Skeletal muscle tissue (tissue), 3 donors: ENCODE measurements at regions not wholly inside any gene's neighbourhood (a gene's known extent, or its start where the extent isn't known, plus 50 kb on each side); places are given as distances from the start of the nearest gene placed in this dataset.
"Not testable (repeated sequence)": the region's sequence is repeated elsewhere in the genome, so short reads cannot be mapped to it uniquely, and the experiment has no call there.

Source experiments
- H3K27ac ChIP-seq: one replicate; pipeline ENCODE4 v1.7.0; 2013; ENCODE audit warnings: mild to moderate bottlenecking, low read depth, low read length, inconsistent platforms
- H3K27me3 ChIP-seq, 3 donors: one replicate each; pipeline ENCODE4 v1.7.0; 2013; ENCODE audit warnings: low read length in 3 of 3; ENCODE audit not compliant: control insufficient read depth in 3 of 3, insufficient read depth in 3 of 3
- H3K36me3 ChIP-seq, 3 donors: one replicate each; pipeline ENCODE4 v1.7.0; 2013; ENCODE audit warnings: low read length in 3 of 3; ENCODE audit not compliant: control insufficient read depth in 3 of 3, insufficient read depth in 3 of 3
- H3K4me1 ChIP-seq, 3 donors: one replicate each; pipeline ENCODE4 v1.7.0; 2013; ENCODE audit warnings: low read length in 3 of 3, mild to moderate bottlenecking in 3 of 3; ENCODE audit not compliant: control insufficient read depth in 3 of 3, insufficient read depth in 3 of 3
- H3K4me3 ChIP-seq, 3 donors: one replicate each; pipeline ENCODE4 v1.7.0; 2013; ENCODE audit warnings: low read length in 3 of 3
- H3K9ac ChIP-seq, 3 donors: one replicate each; pipeline ENCODE4 v1.7.0; 2013; ENCODE audit warnings: low read length in 3 of 3, mild to moderate bottlenecking in 3 of 3, moderate library complexity in 2 of 3, low read depth in 1 of 3
- H3K9me3 ChIP-seq, 3 donors: one replicate each; pipeline ENCODE4 v1.7.0; 2013; ENCODE audit warnings: low read length in 3 of 3; ENCODE audit not compliant: control insufficient read depth in 3 of 3
- donor health status: Osteomylitis.

DNA sequence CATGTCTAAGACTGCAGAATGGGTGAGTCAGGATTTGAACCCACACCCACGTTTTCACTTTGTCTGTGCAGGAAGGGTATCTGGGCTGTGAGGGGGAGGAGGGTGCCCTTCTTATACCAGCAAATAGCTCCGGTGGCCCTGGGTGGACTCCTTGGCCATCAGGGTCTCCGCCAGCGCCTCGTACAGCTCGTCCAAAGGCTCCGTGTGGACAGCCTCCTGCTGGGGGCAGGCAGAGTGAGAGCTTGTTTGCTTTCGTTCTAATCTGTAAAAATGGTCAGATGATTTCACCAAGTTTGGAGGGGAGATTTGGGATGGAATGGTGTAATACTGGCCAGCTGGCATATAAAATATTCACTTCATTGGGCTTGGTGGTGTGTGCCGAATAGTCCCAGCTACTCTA is 111.7 kb upstream of the CCZ1B start:
- H3K4me3 ChIP-seq, H3K9me3 ChIP-seq: not testable (repeated sequence)

DNA sequence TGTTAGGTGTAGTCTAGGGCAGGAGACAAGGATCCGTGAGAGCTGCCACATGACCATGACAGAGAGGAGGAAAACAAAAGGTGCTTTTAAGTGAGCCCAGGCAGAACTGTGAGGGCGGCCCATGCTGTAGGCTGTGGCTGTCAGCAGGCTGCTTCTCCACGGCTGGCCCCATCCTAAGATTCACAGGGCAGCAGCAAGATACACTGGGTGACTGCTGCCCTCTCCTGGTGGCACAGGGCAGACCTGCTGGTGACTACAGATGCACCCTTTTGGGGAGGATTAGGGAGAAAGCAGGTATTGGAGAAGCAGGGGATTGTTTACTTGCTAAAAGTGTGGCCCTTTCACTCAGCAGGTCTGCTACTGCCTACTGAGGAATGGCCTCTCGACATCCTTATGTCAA is 112.2 kb upstream of the CCZ1B start:
- not testable (repeated sequence) for H3K27me3 ChIP-seq

More for the DNA sequence above, 111.7 kb upstream of the CCZ1B start:
- H3K4me1 ChIP-seq, H3K27me3 ChIP-seq, H3K27ac ChIP-seq, H3K36me3 ChIP-seq, H3K9ac ChIP-seq: not testable (repeated sequence)

GRCh38 chr7:6939126-6939525 is 113.1 kb upstream of the CCZ1B start:
- H3K36me3 ChIP-seq, H3K27ac ChIP-seq, H3K4me1 ChIP-seq, H3K27me3 ChIP-seq, H3K9ac ChIP-seq, H3K4me3 ChIP-seq, H3K9me3 ChIP-seq: not testable (repeated sequence)

More for the DNA sequence above, 112.2 kb upstream of the CCZ1B start:
- not testable (repeated sequence) for H3K27ac ChIP-seq, H3K9ac ChIP-seq, H3K36me3 ChIP-seq, H3K4me3 ChIP-seq, H3K4me1 ChIP-seq, H3K9me3 ChIP-seq

DNA sequence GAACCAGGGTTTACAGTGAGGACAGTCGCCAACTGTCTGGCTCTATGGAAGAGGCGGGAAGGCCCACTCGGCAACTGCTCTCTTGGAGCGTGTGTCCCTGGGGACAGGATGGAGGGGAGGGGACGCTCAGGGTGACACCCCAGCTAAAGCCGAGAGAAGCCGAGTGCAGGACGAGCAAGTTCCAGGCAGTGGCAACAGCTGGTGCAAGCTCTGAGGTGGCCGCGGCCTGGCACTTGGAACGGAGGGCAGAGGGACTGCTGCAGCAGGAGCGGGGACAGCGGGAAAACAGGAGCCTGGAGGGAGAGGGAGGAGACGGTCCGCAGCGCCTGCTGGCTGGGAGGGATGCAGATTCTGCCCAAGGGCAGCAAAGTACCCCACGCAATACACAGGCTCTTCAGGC is 113.8 kb upstream of the CCZ1B start:
- H3K4me3 ChIP-seq, H3K36me3 ChIP-seq, H3K9ac ChIP-seq, H3K4me1 ChIP-seq, H3K27me3 ChIP-seq, H3K27ac ChIP-seq, H3K9me3 ChIP-seq: not testable (repeated sequence)

GRCh38 chr7:6946873-6947272 is 120.8 kb upstream of the CCZ1B start:
- not testable (repeated sequence) for H3K4me3 ChIP-seq, H3K27me3 ChIP-seq, H3K36me3 ChIP-seq, H3K9me3 ChIP-seq, H3K4me1 ChIP-seq, H3K27ac ChIP-seq, H3K9ac ChIP-seq

DNA sequence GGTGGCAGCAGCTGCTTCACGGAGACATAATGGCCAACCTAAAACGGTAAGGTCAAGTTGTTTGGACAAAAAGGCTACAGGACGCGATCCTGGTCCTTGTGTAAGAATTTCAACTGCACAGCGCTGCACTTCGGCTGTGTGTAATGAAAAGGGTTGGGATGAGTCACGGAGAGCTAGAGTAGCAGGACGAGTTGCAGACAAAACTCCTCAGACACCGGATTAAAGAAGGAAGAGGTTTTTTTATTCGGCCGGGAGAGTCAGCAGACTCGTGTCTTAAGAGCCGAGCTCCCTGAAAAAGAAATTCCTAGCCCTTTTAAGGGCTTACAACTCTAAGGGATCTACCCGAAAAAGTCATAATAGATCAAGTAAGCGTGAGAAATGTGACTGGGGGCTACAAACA is 124.2 kb upstream of the CCZ1B start:
- not testable (repeated sequence) for H3K27ac ChIP-seq, H3K4me1 ChIP-seq, H3K9me3 ChIP-seq, H3K4me3 ChIP-seq, H3K9ac ChIP-seq, H3K27me3 ChIP-seq, H3K36me3 ChIP-seq

DNA sequence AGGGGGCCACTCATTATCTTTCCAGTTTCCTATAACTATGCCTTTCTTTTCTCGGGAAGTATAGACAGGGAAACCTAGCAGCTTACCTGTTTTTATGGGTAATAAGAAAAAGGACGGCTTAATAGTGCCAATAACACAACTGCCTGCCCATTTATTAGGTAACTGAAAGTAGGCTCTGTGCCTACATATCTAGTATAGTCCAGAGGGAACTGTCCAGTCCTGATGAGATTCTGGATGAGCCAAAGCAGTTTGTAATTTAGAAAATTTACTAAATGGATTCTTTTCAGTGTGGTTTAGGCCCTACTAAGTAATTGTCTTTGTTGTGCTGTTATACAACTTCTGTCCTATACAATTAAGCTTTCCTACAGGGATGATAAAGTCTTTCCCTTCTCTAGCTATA is 125.5 kb upstream of the CCZ1B start:
- not testable (repeated sequence) for H3K36me3 ChIP-seq, H3K27me3 ChIP-seq, H3K4me1 ChIP-seq, H3K9me3 ChIP-seq, H3K4me3 ChIP-seq, H3K27ac ChIP-seq, H3K9ac ChIP-seq

- not testable (repeated sequence) for H3K27me3 ChIP-seq, H3K27ac ChIP-seq, H3K36me3 ChIP-seq, H3K9me3 ChIP-seq, H3K9ac ChIP-seq, H3K4me1 ChIP-seq, H3K4me3 ChIP-seq
These were observed 127.2 kb upstream of the CCZ1B start for GRCh38 chr7:6953138-6953797.

GRCh38 chr7:6953798-6954181 is 127.7 kb upstream of the CCZ1B start:
- H3K4me3 ChIP-seq, H3K27me3 ChIP-seq, H3K9me3 ChIP-seq, H3K36me3 ChIP-seq, H3K9ac ChIP-seq, H3K27ac ChIP-seq, H3K4me1 ChIP-seq: not testable (repeated sequence)

- not testable (repeated sequence) for H3K27ac ChIP-seq, H3K4me3 ChIP-seq, H3K36me3 ChIP-seq, H3K9me3 ChIP-seq, H3K4me1 ChIP-seq, H3K27me3 ChIP-seq, H3K9ac ChIP-seq
These were observed 129.3 kb upstream of the CCZ1B start for GRCh38 chr7:6955385-6955784.

DNA sequence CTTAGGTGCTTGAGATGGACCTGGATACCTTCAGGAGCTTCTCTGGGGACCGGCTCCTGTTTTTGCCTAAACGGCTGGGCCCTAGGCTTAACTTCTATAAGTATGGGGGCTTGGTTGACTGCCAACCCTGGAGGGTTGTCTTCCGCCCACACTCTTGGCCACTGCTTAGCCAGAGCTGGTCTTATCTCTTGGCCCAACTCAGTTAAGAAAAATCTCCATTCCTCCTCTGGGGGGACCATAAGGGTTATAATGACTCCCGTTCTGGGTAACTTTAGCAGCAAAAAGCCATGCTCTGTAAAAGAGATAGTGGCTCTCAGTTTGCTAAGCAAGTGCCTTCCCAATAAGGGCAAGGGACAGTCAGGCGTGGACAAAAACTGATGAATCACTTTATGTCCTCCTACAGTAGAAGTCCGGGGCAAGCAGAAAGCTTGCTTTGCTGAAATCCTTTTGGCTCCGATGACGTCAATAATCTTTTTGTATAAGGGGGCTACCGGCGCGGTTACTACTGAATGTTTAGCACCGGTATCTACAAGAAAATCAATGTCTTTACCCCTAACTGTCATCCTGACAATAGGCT is 130.0 kb upstream of the CCZ1B start:
- not testable (repeated sequence) for H3K27ac ChIP-seq, H3K9me3 ChIP-seq, H3K4me3 ChIP-seq, H3K9ac ChIP-seq, H3K36me3 ChIP-seq, H3K27me3 ChIP-seq, H3K4me1 ChIP-seq
